Epithelial cell of proximal tubule (primary cell): ENCODE measurements at regions not wholly inside any gene's neighbourhood (a gene's known extent, or its start where the extent isn't known, plus 50 kb on each side); places are given as distances from the start of the nearest gene placed in this dataset.

Experiments
- DNase-seq: peaks from one replicate; pipeline ENCODE4 v3.0.0-alpha.2; 2011; ENCODE audit warnings: low read depth
- H3K4me3 ChIP-seq: 2 replicates; pipeline ENCODE4 v1.5.1; 2011; ENCODE audit warnings: low read depth, mild to moderate bottlenecking, low read length
- TF ChIP-seq, protein P1 (sequence below): conservative IDR thresholded peaks from 2 replicates; pipeline ENCODE4 v1.5.1; 2012; ENCODE audit warnings: low read depth, mild to moderate bottlenecking, low read length

DNA sequence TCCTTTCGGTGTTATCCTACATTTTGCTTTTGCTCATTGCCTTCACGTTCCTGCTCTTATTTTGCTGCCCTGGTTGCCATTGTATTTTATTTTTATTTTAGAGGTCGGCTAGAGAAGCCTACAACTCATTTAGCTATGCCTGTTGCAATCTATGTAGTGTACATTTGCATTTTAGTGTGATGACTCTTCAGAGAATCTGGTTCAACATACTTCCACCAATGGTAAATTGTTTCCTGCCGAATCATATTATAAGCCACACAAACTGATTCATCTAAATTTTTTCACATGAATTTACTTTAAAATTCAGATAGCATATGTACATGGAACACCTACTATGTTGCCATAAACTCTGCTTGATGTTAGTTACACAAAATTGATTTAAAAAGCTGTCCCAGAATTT lies 1596.9 kb downstream of the PLA2G4A start:
- DNase-seq, result no peak
- H3K4me3 ChIP-seq, result no peak overlapping the region
- TF ChIP-seq, protein P1, sequence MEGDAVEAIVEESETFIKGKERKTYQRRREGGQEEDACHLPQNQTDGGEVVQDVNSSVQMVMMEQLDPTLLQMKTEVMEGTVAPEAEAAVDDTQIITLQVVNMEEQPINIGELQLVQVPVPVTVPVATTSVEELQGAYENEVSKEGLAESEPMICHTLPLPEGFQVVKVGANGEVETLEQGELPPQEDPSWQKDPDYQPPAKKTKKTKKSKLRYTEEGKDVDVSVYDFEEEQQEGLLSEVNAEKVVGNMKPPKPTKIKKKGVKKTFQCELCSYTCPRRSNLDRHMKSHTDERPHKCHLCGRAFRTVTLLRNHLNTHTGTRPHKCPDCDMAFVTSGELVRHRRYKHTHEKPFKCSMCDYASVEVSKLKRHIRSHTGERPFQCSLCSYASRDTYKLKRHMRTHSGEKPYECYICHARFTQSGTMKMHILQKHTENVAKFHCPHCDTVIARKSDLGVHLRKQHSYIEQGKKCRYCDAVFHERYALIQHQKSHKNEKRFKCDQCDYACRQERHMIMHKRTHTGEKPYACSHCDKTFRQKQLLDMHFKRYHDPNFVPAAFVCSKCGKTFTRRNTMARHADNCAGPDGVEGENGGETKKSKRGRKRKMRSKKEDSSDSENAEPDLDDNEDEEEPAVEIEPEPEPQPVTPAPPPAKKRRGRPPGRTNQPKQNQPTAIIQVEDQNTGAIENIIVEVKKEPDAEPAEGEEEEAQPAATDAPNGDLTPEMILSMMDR, result no peak

DNA sequence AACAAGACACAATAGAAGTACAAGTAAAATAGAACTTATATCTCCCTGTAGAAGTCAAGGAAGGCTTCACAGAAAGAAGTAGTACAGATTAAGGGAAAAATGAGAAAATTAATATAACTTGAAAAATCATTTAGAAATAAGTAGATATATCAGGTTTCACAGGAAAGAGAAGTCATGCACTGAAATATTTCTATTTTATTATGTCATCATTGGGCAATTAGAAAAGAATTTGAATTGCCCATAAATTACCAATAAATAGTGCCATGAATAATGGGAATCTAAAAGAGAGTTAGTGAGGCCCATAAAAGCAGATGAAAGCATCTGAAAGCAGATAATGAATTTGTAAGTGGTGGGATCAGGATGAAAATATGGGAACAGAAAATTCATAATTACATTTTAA lies 1597.8 kb downstream of the PLA2G4A start:
- no peak overlapping the region for H3K4me3 ChIP-seq
- TF ChIP-seq, protein P1, result no peak
- DNase-seq, result no peak

DNA sequence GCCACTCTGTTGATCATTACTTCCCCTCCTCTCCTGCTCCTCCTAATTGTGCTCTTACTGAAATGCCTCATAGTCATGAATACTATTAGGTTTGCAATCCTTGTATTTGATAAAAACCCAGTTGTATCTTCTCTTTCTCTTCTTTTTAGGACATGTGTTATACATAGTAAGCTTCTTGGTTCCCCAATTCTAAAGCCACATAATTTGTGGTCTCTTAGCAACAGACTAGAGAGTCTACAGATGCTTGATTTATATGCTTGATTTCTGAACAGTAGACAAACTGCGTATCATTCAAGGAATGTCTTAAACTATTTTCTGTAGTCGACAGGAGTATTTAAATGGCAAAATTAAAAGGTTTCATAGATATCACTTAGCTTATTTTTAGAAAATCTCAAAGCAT lies 1598.9 kb downstream of the PLA2G4A start:
- TF ChIP-seq, protein P1, result no peak

DNA sequence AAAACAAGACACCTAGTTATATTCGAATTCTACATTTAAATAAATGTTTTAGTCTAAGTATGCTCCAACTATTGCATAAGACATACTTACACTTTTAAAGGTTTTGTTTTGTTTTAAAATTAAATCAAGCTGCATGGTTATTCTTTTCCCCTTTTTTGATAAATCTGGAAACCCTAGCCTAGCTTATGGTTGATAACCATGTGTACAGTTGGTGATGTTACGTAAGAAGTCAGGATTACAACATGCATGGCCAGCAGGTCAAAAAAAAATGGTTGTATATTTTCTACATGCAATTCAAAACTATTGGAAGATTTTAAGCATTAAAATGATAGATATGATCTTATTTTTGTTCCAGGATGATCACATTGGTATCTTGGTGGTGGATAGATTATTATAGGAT lies 1600.6 kb downstream of the PLA2G4A start:
- H3K4me3 ChIP-seq, result no peak overlapping the region
- TF ChIP-seq, protein P1, result no peak
- DNase-seq, result no peak

More for the DNA sequence above, 1598.9 kb downstream of the PLA2G4A start:
- no peak overlapping the region for H3K4me3 ChIP-seq
- no peak for DNase-seq

DNA sequence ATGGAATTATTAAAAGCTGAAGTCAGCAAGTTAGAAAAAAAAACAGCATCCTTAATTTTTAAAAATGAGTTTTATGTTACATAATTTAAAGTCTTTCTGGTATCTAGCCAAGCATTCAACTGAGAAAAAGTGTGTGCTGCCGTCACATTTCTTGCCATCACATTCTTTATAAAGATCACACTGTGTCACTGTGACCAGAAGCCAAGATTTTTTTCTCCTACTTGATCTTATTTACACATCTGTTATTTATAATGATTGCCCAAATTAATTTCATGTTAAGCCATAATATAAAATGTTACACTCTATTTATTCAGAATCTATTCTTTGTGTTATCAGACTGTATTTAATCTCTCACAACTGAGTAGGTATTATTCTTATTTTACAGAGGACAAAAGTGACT lies 1603.7 kb downstream of the PLA2G4A start:
- TF ChIP-seq, protein P1, result no peak

DNA sequence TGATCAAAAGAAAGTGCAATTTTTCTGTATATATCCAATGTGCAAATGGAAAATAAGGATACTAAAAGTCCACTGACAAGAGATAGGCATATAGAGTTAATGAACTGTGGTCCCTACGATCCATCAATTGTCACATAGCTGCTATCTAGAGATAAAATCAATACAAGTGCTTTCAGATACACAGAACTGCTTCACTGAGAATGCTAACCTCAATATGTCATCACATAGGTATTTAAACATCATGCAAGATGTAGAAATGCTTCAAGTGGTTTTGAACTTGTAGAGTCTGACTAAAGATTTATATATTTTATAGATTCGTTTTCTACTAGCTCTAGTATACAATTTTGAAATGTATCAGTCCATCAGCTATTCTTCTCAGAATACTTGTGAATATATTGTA lies 1604.7 kb downstream of the PLA2G4A start:
- no peak for DNase-seq
- TF ChIP-seq, protein P1, result no peak
- no peak overlapping the region for H3K4me3 ChIP-seq

More for the DNA sequence above, 1603.7 kb downstream of the PLA2G4A start:
- no peak for DNase-seq
- H3K4me3 ChIP-seq, result no peak overlapping the region

DNA sequence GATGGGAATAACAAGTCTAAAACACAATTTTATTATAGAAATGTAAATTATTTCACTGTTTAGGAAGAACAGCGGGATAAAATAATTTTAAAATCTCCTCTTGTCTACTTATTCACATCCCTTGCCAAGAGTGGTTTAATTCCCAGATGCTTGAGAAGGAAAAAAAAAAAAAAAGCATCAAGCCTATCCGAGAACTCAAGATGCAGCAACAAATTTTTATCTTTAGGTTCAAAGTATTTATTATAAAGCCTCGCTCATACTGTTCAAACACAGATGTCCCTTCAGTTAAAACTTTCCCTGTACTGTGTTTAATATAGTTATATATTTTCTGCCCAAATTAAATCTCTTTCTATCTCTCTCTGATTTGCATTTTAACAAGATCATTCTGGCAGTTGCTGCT lies 1615.8 kb downstream of the PLA2G4A start:
- TF ChIP-seq, protein P1, result no peak
- no peak for DNase-seq
- no peak overlapping the region for H3K4me3 ChIP-seq
